ENCODE measurements at regions not wholly inside any gene's neighbourhood (a gene's known extent, or its start where the extent isn't known, plus 50 kb on each side); places are given as distances from the start of the nearest gene placed in this dataset.

- DNase-seq = no peak
- TF ChIP-seq GATA1 (IDR thresholded peaks at IDR 0.05; ENCODE audit: low read depth, low read length) = no peak
- TF ChIP-seq POLR2A (IDR thresholded peaks at IDR 0.05; ENCODE audit: low read length) = no peak
These were observed 63.9 kb upstream of the CCDC196 start for GRCh38 chr14:66421990-66422946.

- no peak for DNase-seq
- TF ChIP-seq GATA1 (IDR thresholded peaks at IDR 0.05; ENCODE audit: low read depth, low read length) = no peak
- TF ChIP-seq POLR2A (IDR thresholded peaks at IDR 0.05; ENCODE audit: low read length) = no peak
These were observed 60.8 kb upstream of the CCDC196 start for GRCh38 chr14:66425402-66425801.

GRCh38 chr14:66426451-66426850, 59.7 kb upstream of the CCDC196 start:
- no peak for DNase-seq
- TF ChIP-seq GATA1 (IDR thresholded peaks at IDR 0.05; ENCODE audit: low read depth, low read length) (no peak), POLR2A (IDR thresholded peaks at IDR 0.05; ENCODE audit: low read length) (no peak)

- TF ChIP-seq POLR2A (IDR thresholded peaks at IDR 0.05; ENCODE audit: low read length) = no peak
- DNase-seq = no peak
These were observed 53.8 kb upstream of the CCDC196 start for GRCh38 chr14:66432334-66432733.

- DNase-seq = no peak
- no peak for TF ChIP-seq GATA1 (IDR thresholded peaks at IDR 0.05; ENCODE audit: low read depth, low read length)
- TF ChIP-seq POLR2A (IDR thresholded peaks at IDR 0.05; ENCODE audit: low read length) = no peak
These were observed 51.7 kb upstream of the CCDC196 start for GRCh38 chr14:66434464-66434863.

- DNase-seq = no peak
- TF ChIP-seq GATA1 (IDR thresholded peaks at IDR 0.05; ENCODE audit: low read depth, low read length) = no peak
- TF ChIP-seq POLR2A (IDR thresholded peaks at IDR 0.05; ENCODE audit: low read length) = no peak
These were observed 50.5 kb upstream of the CCDC196 start for GRCh38 chr14:66435683-66436082.

All from erythroblast (primary cell).